M059J (cell line): ENCODE measurements at regions not wholly inside any gene's neighbourhood (a gene's known extent, or its start where the extent isn't known, plus 50 kb on each side); places are given as distances from the start of the nearest gene placed in this dataset.
A peak's percentile ranks its signal among the peaks of the same experiment; 100 is the strongest.

Experiments used
- DNase-seq: peaks from one replicate; pipeline ENCODE4 v3.0.0-alpha.2; 2012; ENCODE audit warnings: low read depth

- no peak for DNase-seq
These were observed 211.6 kb upstream of the MPDZ start for GRCh38 chr9:13491138-13491492.

- no peak for DNase-seq
These were observed 208.4 kb upstream of the MPDZ start for GRCh38 chr9:13487936-13488335.

- no peak for DNase-seq
These were observed 208.0 kb upstream of the MPDZ start for GRCh38 chr9:13487498-13487897.

- DNase-seq: no peak
These were observed 207.6 kb upstream of the MPDZ start for GRCh38 chr9:13487071-13487470.

GRCh38 chr9:13485068-13485596 lies 205.6 kb upstream of the MPDZ start:
- DNase-seq: peak; percentile 26

- DNase-seq: no peak
These were observed 204.7 kb upstream of the MPDZ start for GRCh38 chr9:13484186-13484585.

GRCh38 chr9:13481274-13481673 lies 201.8 kb upstream of the MPDZ start:
- DNase-seq: no peak

GRCh38 chr9:13480693-13481092 lies 201.2 kb upstream of the MPDZ start:
- DNase-seq: no peak

GRCh38 chr9:13479096-13479495 lies 199.6 kb upstream of the MPDZ start:
- DNase-seq: no peak

GRCh38 chr9:13478639-13479038 lies 199.1 kb upstream of the MPDZ start:
- no peak for DNase-seq

- DNase-seq: peak; percentile 15
These were observed 198.7 kb upstream of the MPDZ start for GRCh38 chr9:13478160-13478559.

- DNase-seq: no peak
These were observed 191.3 kb upstream of the MPDZ start for GRCh38 chr9:13470836-13471235.

GRCh38 chr9:13467157-13467556 lies 187.7 kb upstream of the MPDZ start:
- DNase-seq: no peak

- no peak for DNase-seq
These were observed 182.0 kb upstream of the MPDZ start for GRCh38 chr9:13461414-13461991.

- DNase-seq: no peak
These were observed 179.6 kb upstream of the MPDZ start for GRCh38 chr9:13459071-13459470.

GRCh38 chr9:13457795-13458194 lies 178.3 kb upstream of the MPDZ start:
- DNase-seq: no peak

- no peak for DNase-seq
These were observed 171.2 kb upstream of the MPDZ start for GRCh38 chr9:13450723-13451122.

GRCh38 chr9:13448482-13448881 lies 169.0 kb upstream of the MPDZ start:
- DNase-seq: no peak

GRCh38 chr9:13447843-13448422 lies 168.4 kb upstream of the MPDZ start:
- DNase-seq: no peak

- DNase-seq: no peak
These were observed 167.7 kb upstream of the MPDZ start for GRCh38 chr9:13446938-13447842.

GRCh38 chr9:13446286-13446937 lies 166.9 kb upstream of the MPDZ start:
- DNase-seq: no peak

- no peak for DNase-seq
These were observed 165.6 kb upstream of the MPDZ start for GRCh38 chr9:13445103-13445500.
